Posterior vena cava (tissue), 2 donors: ENCODE measurements at regions not wholly inside any gene's neighbourhood (a gene's known extent, or its start where the extent isn't known, plus 50 kb on each side); places are given as distances from the start of the nearest gene placed in this dataset.

Experiments used
- DNase-seq: peaks from one replicate; pipeline ENCODE4 v3.0.0-alpha.2; 2020; ENCODE audit warnings: low spot score
- intact Hi-C, 2 donors: fragments of 100-400 bp; cut with DNase I; formaldehyde crosslinking; loops; one replicate each; pipeline versions ENCODE4 v1.14.1 to v1.14.2; 2022 to 2023
- donor health status: DM: yes; HTN: yes; CAD: no.
- donor health status: DM: yes; HTN: yes; CAD: no.

- peak; percentile 79 for DNase-seq
- intact Hi-C loops, result no loop called here
Observed at GRCh38 chr14:105840266-105841021, 314.1 kb downstream of the TMEM121 start.

DNA sequence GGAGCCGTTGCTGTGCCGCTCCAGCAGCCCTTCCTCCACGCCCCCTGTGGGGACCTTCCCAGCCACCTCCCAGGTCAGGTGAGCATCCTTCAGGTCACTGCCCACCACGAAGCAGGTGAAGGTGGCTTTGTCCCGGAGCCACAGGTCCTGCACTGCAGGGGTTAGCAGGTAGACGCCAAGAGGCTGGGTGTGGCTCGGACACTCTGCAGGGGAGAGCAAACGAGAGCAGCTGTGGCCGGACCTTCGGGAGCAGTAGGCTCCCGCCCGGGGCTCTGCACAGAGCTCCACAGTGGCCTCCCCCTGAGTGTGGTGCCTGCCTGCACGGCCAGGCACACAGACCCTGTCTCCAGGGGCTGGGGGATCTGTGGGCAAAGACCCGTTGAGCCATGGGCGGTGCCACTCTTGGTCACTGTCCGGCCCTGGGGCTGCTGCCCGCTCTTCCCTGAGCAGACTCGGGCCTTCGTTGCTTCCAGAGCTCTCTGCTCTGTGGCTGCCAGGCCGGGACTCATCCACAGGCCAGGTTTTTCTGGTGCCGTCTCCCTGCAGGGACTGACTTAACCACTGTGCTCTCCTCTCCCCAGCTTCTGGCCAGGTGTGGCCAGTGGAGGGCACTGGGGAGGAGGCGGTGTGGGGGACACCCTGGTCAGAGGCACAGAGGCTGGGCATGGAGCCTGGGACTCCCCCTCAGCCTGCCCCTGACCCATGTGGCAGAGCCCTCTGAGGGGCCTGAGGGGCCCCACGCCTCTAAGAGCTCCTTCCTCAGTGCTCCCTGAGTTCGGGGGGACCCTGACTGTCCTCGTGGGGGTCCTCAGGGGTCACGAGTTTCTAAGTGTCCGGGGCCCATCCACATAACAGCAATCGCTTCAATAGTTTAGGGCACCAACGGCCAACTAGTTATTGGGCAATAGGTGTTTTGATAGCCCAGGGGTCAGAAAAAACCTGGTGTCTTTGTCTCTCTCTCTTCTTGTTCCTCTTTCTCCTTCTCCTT lies 314.9 kb downstream of the TMEM121 start:
- peak; percentile 77 for DNase-seq
- intact Hi-C loops, result no loop called here

DNA sequence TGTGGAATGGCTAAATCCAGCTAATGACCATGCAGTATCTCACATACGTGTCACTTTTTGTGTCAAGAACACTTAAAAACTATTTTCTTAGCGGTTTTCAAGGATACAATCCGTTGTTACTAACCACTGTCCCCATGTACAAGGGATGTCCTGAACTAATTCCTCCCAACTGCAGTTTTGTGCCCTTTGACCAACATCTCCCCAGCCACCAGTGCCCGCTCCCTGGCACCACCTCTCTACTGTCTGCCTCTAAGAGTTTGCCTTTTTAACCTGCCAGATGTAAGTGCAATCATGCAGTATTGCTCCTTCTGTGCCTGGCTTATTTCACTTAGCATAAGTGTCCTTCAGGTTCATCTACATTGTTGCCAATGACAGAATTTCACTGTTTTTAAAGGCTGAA lies 315.7 kb downstream of the TMEM121 start:
- peak; percentile 35 for DNase-seq
- intact Hi-C loops, result no loop called here

DNA sequence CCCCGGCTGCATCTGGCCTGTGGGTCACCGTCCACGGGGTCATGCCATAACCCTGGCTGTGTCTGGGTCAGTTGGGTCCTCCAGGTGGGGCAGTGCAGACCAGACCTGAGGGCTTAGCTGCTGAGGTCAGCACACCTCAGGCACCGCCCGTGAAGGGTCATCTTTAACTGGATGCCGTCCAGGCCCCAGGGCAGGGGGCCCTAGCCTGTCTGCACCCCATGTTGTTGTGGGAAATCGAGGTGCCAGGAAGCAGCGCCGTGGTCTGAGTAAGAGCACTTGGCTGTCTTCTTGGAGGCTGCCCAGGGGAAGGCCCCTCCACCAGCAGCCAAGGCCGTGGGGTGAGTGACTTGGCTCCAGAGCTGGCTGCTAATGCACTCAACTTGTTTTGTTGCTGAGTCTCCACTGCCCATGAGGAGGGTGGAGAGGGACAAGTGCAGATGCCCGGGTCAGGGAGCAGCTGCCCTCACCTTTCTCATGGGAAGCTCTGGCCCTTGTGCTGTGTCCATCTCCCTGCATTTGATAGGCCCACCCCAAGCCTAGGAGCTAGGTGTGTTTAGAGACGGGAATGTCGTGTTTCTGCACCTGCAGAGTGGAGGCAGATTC lies 317.2 kb downstream of the TMEM121 start:
- intact Hi-C loops, result no loop called here
- DNase-seq, result peak; percentile 76

GRCh38 chr14:105844047-105844630 lies 317.8 kb downstream of the TMEM121 start:
- intact Hi-C loops, result no loop called here

GRCh38 chr14:105844810-105845724 lies 318.7 kb downstream of the TMEM121 start:
- DNase-seq, result no peak

More at GRCh38 chr14:105844047-105844630, 317.8 kb downstream of the TMEM121 start:
- peak; percentile 54 for DNase-seq

GRCh38 chr14:105845725-105846309 lies 319.4 kb downstream of the TMEM121 start:
- intact Hi-C loops, result no loop called here
- DNase-seq, result no peak

More at GRCh38 chr14:105844810-105845724, 318.7 kb downstream of the TMEM121 start:
- intact Hi-C loops, result no loop called here

- DNase-seq, result no peak
Observed at GRCh38 chr14:105846312-105846711, 319.9 kb downstream of the TMEM121 start.

GRCh38 chr14:105847400-105847799 lies 321.0 kb downstream of the TMEM121 start:
- DNase-seq, result no peak
- intact Hi-C loops, result no loop called here

More at GRCh38 chr14:105846312-105846711, 319.9 kb downstream of the TMEM121 start:
- intact Hi-C loops, result no loop called here

DNA sequence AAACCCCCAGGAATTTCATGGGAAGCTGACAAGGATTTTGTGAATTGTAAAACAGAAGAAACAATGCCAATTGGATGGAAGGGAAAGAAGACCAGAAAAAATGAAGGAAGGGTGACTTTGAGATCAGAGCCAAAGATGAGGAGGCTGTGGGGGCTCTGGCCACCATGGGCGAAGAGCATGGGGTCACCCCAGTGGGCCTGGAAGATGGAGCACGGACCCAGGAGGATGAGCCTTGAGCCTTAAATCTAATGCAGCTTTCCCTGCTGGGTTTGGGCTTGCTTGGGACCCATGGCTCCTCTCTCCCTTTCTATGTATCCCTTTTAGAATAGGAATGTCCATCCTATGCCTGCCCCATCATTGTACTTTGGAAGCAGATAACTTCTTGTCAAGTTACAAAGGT lies 322.2 kb downstream of the TMEM121 start:
- DNase-seq, result no peak
- intact Hi-C loops, result no loop called here

DNA sequence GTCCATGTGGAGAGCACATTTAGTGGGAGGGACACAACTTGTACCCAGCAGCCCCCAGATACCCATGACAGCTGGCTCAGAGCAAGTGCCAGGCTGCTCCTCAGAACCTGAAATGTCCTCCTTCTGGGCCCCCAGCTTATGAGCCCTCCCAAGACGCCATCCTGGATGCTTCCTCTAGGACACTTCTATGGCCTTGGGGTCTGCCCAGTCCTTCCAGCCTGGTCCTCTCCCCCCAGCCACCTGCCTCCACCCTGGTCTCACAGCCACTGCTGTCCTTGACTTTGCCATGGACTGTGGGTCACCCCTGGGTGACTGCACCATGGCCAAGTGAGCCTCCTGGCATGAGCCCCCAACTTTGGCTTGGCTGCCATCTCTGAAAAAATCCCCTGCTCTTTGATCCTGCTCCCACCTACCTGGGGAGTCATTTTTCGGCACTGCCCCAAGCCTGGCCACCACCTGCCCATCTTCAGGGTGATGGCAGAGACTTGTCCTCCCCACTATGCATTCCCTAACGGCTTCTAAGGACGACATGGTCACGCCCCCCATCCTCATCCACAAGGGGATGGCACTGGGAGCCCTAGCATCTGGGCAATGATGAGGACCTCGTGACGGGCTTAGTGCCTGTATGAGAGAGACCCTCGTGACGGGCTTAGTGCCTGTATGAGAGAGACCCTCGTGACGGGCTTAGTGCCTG lies 323.7 kb downstream of the TMEM121 start:
- DNase-seq, result peak; percentile 80
- intact Hi-C loops, result no loop called here

DNA sequence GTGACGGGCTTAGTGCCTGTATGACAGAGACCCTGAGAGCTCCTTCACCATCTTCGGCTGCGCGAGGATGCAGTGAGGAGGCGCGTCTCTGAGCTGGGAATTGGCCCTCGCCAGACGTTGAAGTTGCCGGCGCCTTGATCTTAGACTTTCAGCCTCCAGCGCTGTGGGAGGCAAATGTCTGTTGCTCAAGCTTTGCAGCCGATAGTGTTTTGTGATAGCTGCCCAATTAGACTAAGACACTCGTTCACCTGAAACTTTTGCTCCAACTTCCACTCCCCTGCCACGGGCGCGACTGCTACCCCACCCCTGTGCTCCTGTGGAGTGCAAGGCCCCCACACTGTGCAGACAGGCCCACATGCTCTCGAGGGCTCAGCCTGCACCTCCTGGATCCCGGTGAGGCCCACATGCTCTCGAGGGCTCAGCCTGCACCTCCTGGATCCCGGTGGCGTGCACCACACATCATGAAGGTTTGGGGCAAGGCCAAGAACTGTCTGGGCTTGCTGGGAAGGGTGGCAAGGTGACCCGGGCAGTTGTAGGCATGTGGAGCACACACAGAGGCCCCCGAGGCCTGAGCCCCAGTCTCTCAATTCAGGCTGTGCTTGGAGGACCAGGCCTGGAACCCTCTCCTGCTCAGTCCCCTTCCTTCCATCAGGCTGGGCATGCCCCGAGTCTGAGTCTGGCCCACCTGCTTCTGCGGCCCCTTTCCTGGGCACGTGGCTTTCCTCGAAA lies 324.6 kb downstream of the TMEM121 start:
- DNase-seq, result no peak
- intact Hi-C loops, result no loop called here

DNA sequence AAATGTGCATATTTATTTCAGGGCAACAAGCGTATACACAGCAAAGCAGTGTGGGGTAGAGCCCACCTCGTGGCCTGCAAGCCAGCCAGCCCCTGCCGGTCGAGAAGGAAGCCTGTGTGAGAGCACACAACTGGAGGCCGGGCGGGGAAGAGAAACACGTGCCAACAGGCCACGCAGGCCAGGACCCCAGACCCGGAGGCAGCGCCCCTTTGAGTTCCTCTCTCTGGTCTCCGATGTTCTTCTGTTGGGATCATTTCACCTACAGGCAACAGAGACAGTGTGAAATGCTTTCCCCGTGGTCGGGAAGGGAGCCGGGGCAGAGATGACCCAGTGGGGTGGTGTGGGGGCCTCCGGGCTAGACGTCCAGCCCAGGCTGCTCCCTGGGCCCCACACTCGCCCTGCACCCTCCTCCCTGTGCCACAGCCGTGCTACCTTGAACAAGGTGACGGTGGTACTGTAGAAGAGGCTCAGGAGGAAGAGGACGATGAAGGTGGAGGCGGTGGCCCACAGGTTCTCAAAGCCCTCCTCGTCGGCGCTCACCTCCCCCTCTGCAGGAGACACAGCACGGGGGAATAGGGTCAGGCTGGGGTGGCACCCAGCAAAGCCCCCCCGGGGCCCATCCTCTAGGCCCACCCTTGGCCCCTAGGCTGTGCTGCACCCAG lies 325.5 kb downstream of the TMEM121 start:
- intact Hi-C loops, result no loop called here
- no peak for DNase-seq

DNA sequence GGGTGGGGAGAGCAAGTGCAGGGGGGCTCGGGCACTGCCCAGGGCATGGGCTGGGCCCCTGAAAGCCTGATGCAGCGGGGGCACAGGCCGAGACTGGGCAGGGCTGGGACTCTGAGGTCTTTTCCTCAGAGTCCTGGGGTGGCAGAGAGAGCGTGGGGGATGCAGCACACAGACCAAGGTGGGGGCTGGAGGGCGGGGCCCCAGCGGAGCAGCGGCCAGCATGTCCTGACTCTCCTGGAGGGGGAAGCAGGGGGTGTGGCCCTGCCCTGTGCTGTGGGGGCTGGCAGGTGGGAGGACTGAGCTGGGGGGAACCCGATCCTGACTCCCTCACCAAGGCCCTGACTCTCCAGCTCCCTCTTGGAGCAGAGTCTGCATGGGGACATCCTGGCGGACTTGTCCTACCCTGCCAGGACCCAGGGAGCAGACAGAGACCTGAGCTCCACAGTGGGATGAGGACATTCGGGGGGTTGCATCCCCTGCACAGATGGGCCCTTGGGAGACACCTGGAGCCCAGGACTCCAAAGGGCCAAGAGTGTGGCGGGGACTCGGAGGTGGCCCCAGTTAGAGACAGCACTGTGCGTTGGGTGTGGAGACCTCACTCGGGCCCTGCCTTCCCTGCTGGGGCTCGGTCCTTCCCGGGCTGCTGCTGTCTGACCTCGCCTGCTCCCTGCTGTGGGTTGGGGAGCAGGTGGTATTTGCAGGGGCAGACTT lies 326.1 kb downstream of the TMEM121 start:
- intact Hi-C loops, result no loop called here
- DNase-seq, result no peak

- no peak for DNase-seq
- intact Hi-C loops, result no loop called here
Observed at GRCh38 chr14:105853089-105853906, 326.9 kb downstream of the TMEM121 start.
